Dedifferentiated amniotic fluid mesenchymal stem cell (primary cell): ENCODE measurements at regions not wholly inside any gene's neighbourhood (a gene's known extent, or its start where the extent isn't known, plus 50 kb on each side); places are given as distances from the start of the nearest gene placed in this dataset.
A peak's percentile ranks its signal among the peaks of the same experiment; 100 is the strongest.
"Not testable (repeated sequence)": the region's sequence is repeated elsewhere in the genome, so short reads cannot be mapped to it uniquely, and the experiment has no call there.

Experiments used
- DNase-seq: peaks from one replicate; pipeline ENCODE4 v3.0.0-alpha.2; 2016; ENCODE audit errors: extremely low spot score

DNA sequence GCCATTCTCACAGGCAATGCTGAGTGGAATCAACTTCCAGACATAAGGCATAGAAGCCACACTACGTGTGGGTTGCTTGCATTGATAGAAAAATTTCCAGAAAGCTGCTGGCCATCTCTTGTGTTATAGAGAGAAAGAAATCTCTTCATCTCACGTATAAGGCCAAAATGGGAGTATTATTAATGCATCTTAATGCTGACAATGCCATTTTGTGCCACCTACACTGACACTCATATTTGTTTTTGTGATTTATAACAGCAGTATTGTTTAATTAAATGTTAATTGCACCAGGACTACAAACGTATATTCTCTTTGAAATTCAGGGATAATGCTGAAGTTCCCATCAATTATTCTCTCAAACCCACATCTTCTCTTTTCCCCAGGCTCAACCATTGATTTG, 56.1 kb upstream of the TMEM132D start:
- no peak for DNase-seq

DNA sequence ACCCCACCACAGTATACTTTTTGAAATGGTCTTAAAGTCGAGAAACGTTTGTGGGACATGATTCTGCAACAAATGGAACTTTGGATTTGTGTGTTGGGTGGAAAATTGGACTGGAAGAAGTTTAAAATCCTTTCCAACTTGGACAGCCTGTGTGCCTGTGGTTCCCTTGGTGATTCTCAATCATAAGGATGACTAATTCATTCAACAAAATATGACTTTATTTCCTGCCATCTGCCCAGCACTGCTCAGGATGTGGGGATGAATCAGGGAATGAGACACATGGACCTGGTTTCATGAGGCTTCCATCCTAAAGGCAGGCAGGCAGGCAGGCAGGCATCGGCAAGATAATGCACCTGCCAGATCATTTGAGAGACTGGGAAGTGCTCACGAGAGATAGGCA, 57.3 kb upstream of the TMEM132D start:
- DNase-seq = peak; percentile 69

DNA sequence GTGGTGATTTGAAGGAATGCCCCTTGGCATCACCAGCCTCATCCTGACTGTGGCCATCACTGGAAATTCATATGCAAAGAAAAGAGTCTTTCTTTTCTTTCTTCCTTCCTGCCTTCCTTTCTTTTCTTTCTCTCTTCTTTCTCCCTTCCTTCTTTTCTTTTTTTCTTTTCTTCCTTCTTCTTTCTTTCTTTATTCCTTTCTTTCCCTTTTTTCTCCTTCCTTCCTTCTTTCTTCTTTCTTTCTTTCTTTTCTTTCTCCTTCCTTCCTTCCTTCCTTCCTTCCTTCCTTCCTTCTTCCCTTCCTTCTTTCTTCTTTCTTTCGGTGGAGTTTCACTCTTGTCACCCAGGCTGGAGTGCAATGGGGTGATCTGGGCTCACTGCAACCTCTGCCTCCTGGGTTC, 58.0 kb upstream of the TMEM132D start:
- DNase-seq = no peak

DNA sequence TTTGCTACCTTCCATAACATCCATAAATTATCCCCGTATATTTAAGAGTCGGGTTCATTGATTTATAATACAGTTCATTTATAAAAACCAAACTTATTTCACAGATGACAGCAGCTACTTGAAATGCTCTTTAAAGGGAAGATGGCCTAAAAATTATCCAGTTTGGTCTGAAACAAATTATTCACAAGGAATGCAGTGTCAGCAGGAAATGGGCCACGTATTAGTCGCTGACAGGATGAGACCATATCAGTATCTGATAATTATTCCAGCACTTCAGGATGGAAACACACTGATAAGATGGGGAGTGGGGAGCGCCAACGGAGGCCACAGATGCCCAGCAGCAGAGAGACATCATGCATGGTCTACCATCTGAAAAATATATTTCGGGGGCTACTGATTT, 60.5 kb upstream of the TMEM132D start:
- DNase-seq = no peak

DNA sequence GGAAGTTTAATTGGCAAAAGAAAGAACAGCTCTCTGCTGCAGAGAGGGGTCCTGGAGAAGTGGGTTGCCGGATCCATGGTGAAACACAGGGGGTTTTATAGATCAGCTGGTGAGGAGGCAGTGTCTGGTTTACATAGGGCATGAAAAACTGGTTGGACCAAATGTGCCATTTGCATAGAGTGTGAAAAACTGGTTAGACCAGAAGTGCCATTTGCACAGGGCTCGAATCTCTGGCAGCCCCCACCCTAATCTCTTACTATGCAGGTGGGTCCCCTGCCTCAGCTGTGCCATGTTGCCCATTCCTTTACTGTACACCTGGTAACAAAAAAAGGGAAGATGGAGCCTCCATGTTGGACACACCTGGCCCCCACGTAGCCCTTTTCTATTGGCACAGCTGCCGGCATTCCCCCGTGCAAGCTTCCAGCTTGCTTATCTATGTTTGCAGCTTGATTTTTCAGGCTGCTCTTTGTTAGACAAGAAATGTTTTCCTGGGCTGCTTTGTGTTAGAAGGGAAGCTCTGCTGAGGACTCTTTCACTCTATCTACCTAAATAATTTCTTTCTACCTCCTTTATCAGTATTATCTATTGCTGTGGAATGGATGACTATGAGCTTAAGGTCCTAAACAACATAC, 61.1 kb upstream of the TMEM132D start:
- no peak for DNase-seq

DNA sequence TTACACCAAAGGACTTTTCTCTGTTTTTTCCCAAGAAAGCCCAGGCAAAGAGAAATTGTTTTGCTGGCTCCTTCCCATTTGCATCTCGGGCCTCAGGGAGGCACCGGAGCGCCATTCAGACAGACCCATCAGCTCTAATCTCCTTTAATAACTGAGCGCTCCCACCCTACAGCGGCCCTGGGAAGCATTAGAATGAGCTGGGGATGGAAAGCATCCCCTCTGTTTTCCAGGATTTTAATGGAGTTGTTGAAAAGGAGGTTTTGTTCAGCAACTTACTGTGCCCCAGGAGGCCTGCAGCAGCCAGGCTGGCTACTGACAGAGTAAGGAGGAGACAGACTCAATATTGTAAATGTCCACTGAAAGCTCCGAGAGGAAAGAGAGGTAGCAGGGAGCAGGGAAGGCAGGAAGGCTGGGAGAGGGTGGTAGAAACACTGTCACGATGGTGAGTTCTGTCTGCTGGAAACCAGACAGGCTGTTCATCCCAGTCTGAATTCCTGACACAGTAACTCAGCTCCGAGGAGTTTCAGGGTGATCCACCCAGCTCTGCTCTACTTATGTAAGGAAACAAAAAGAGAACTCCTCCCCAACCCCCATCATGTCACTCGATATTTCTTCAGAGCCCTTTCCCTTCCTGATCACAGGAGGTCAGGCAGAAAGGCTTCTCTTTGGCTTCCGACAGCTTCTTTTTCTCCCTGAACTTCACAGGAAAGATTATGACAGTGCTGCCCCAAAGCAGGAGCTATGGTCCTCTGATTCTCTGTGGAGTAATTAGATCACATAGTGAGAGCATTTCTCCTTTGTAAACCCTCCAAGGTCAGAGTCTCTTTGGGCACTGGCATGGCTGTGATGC, 62.5 kb upstream of the TMEM132D start:
- peak; percentile 24 for DNase-seq

DNA sequence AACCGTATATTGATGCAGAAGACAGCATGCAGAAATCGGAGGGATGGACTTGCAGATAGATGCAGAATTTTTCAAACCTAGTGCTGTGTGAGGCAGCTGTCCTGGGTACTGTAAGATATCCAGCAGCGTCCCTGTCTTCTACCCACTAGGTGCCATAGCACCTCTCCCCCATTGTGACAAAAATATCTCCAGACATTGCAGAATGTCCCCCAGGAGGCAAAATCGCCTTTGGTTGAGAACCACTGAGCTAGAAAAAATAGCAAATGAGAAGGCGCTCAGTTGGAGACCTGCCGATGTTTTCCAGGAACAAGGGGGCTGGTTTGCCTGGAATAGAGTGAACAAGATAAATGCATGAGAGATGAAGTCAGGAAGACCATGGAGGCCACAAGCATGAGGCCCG, 67.9 kb upstream of the TMEM132D start:
- no peak for DNase-seq

DNA sequence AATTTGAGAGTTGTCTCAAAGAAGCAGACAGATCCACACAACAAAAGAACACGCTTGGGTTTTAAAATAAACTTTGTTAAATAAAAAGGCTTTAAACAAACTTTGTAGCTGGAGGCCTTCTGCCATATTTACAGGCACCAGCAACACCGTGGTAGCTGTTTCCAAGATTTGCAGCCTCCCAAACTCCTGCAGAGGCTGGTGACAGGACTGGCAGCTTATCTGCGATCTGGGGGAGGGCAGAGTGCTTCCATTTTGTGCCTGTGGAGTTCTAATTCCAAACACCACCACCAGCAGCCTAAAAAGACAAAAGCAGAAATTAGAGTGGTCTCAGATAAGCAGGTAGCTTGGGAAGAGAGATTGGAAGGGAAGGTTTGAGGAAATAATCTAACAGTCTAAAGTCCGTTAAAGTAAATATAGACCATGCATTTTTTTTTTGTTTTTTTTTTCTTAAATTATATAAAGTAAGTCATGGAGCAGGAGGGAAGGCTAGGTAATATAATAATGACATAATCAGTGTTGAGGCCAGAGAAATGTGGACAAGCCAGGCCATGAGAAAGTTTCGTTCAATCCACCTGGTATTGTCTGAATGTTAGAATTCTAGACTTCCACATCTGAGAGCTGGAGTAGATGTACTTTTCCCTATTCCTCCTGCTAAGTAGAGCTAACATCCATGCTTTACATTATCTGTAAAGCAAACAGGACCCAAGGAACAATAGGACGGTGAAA, 69.6 kb upstream of the TMEM132D start:
- DNase-seq = no peak

DNA sequence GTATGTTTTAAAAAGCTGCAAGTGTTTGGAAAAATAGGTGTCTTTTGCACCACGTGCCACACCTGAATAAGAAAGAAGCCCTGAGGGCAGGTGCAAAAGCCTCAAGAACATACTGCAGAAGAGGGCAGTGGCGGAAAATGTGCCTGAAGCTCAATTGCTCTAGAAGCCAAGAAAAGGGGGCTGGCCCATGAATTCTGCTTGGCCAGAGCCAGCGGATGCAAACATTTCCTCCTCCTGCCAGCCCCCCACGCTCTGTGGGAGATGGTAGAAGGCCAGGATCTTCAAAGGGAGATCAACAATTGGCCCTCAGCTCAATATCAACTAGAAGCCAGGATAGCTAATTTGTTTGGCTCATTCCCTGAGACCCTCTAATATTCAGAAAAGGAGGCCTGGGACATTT, 80.3 kb upstream of the TMEM132D start:
- no peak for DNase-seq

DNA sequence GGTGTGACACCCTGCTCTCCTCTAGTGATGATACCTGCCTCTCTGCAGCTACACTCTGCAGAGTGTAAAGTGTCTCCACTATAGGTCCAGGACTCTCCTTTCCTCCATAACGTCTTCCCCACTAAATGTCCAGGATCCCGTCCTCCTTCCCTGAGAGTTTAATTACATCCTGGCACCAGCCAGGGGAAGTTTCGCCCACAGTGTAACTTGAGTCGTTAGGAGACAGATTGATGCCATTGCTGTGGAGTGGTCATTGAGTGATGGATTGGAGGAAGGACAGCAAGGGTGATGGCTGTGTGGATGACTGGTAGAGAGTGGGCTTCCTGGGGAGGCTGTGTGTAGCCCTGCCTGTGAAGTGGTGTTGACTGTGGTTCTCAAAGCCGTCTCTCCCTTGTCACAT, 84.0 kb upstream of the TMEM132D start:
- DNase-seq = no peak

DNA sequence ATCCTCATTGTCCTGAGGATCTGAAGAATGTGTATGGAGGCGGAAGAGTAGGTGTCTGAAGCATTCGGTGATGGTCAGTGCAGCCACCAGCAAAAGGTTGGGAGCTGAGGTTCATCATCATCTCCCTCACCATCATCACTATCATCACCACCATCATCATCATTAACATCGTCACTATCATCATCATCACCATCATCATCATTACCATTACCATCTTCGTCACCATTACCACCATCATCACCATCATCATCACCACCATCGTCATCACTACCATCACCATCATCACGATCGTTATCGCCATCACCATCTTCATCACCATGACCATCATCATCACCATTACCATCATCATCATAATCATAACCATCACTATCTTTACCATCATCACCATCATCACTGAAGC, 90.8 kb upstream of the TMEM132D start:
- no peak for DNase-seq

DNA sequence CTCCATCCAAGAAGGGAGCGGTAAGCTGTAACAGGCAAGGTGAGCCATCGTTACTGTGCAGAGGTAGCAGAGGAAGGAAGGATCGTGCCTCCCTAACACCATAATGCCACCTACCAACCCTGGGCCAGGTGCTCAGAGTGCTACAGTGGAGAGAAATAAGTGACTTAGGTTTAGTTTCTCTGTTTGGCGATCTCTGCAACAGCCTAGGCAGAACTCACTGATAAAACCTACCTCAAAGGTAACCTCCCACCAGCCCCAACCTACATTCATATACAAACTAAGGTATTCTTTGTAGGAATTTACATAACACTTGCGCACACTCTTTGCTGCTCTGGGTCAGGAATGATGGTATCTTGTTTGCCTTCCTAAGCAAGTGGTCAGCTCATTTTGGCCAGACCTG, 93.4 kb upstream of the TMEM132D start:
- DNase-seq = no peak

DNA sequence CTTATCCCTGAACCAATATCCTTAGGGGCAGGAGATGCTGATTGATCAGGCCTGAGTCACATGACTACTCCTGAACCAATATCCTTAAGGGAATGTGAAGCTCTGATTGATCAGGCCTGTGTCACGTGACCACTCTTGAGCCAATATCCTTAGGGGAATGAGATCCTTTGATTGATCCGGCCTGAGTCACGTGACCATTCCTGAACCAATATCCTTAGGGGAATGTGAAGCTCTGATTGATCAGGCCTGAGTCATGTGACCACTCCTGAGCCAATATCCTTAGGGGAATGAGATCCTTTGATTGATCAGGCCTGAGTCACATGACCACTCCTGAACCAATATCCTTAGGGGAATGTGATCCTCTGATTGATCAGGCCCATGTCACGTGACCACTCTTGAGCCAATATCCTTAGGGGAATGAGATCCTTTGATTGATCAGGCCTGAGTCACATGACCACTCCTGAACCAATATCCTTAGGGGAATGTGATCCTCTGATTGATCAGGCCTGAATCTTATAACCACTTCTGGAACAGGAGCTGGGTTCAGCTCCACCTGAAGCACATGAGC, 100.6 kb upstream of the TMEM132D start:
- DNase-seq = not testable (repeated sequence)

DNA sequence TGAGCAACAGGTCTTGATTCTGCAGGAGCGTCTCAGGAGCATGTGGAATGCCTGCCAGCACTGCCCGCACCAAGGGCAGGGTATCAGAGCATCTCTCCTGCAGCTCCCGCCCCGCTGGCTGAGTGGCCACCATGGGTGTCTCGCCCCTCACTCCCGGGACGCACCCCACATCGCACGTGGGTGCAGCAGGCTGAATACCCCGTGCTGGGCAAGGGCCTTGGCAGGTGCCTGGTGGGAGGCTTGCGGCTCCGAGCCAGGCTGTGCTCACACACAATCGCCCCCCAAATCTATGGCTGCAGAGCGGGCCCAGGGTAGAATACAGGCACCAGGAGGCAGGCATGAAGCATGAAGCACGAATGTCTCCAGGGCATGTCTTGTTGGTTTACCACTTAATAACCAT, 103.9 kb upstream of the TMEM132D start:
- no peak for DNase-seq

DNA sequence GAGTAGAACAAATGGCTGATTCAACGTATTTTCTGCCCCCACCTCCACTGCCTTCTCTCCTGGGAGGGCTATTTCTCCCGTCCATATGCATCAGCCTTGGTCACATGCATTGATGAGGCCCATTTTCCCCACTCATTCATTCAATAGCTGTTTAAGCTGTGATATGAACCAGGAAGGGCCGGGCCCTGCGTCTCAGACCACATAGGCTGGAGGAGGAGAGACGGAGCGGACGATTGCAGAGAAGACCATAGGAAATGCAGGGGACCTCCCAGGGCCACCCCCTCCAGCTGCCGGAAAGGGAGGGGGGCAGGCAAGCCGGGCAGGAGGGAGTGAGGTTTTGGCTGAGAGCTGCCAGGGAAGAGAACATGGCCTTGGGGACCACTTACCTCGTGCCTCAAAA, 104.4 kb upstream of the TMEM132D start:
- DNase-seq = no peak

DNA sequence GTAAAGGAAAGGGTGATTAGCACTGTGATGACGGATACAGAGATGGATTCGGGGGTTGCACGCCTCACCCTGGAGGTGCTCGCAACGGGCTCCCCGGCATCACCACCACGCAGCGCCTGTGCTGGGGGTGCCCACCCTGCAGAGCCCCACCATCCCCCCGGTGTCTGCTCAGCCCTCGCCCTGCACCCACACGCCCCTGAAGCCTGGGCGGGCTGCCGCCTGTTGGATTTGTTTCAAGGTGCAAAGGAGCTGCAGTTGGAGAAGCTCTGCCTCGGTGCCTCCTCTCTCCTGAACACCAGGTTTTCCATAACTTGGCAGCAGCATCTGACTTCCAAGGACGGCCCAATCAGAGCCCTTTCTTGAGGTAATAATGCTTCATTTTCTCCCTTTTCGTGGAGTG, 106.1 kb upstream of the TMEM132D start:
- DNase-seq = no peak

DNA sequence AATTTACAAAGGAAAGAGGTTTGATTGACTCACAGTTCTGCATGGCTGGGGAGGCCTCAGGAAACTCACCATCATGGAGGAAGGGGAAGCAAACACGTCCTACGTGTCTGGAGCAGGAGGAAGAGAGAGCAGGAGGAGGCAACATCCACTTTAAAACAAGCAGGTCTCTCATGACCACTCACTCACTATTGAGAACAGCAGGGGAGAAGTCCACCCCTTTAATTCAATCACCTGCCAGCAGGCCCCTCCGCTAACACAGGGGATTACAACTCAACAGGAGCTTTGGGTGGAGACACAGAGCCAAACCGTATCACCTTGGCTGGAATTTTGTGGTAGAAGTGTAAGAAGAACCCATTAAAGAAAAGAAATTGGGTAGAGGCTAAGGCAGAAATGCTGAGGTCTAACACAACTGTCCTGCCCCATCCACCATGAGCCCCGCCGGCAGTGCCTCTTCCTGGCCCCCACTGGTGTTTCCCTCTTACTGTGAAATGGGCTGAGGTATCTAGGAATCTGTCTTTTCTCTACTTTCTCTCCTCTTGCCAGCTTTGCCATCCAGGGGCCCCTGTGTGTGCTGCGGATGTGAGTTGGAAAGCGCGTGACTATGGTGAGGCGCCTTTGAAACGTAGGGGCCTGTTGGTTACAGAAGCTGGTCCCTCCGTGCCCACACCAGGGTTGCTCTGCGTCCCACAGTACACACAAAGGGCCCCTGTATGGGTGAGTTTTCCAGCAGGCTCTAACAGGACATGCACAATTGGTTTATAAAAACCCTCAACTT, 108.0 kb upstream of the TMEM132D start:
- DNase-seq = no peak

DNA sequence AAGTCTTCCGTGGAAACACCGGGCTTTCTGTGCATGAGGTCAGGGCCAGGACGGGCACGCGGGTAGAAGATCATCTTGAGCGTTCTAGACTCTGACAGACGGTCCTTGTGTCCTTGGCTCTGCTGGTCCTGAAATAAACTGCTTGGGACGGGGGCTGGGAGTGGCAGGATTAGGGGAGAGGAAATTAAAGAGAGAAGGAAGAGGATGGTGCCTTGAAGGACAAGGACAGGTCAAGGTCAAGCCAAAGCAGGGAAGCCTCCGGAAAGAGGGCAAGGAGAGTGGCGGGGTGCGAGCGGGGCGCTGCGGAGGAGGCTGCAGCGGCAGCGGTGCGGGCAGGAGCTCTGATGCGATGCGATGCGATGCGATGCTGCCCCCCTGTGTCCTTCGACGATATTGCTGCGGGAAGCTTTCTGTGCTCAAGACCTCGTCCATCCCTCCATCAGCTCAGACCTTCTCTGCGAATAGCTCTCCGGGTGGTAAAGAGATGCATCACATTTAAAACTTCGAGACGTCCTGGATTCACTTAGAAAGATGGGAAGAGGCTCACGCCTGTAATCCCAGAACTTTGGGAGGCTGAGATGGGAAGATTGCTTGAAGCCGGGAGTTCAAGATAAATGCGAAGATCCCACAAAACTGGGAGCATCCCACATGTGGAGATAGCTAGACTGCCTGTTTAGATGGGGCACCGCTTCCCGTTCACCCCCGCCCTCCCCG, 110.1 kb upstream of the TMEM132D start:
- peak; percentile 48 for DNase-seq

DNA sequence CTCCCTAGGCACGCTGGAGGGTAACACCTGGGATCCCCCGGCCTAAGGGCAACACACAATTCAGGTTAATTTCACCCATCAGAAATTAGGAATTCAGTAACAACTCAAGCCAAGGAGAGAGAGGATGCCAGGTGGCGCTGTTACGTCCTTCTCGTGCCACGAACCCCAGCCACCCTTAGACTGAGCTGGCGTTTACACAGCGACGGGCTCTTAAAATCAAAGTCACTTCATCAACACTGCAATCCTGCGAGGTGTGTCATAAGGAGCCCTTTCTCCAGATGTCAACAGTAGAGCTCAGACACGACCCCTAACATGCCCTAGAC, 110.6 kb upstream of the TMEM132D start:
- no peak for DNase-seq

DNA sequence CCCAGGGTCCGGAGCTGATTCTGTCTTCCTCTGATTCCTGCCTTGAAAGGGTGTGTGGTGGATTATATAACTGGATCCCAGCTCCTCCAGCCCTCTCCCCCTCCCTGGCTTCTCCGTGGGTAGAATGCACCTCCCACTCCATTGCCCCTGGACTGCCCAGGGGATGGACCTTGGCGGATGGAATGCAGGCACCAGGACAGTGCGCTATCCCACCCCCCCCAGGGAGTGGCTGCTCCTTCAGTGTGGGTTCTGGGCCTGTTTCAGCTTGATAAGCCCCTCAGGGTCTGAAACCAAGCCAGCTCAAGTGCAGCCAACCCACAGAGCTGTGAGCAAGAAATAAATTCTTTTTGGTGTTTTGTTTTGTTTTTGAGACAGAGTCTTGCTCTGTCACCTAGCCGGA, 112.4 kb upstream of the TMEM132D start:
- DNase-seq = no peak

DNA sequence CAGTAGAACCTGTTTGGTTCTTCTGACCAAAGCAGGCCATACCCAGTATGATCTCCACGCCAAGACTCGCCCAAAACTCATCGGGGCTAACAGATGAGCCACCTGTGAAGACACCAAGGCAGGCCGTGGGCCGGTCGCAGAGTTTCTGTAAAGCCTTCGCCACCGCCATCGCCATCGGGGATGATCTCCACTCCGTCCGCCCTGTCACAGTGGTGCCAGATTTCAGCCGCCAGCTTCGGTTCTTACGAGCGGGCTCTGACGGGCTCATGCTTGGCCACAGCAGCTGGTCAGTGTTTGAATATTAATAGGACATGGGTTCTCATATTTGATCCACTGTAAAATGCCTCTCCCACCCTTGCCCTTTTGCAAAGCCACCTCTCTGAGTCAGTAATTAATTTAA, 113.2 kb upstream of the TMEM132D start:
- DNase-seq = no peak
